Erythroblast (primary cell): ENCODE measurements at regions not wholly inside any gene's neighbourhood (a gene's known extent, or its start where the extent isn't known, plus 50 kb on each side); places are given as distances from the start of the nearest gene placed in this dataset.

Experiments used
- DNase-seq, 2 experiments: peaks; one replicate each; lab custom pipeline; 2025; lab: John Stamatoyannopoulos, UW
- GATA1 ChIP-seq: IDR thresholded peaks from 2 replicates; pipeline ENCODE4 v1.6.1; 2011; ENCODE audit warnings: low read depth, mild to moderate bottlenecking, control low read depth, low read length, moderate library complexity
- POLR2A ChIP-seq: IDR thresholded peaks from 2 replicates; pipeline ENCODE4 v1.6.1; 2011; ENCODE audit warnings: mild to moderate bottlenecking, low read length

DNA sequence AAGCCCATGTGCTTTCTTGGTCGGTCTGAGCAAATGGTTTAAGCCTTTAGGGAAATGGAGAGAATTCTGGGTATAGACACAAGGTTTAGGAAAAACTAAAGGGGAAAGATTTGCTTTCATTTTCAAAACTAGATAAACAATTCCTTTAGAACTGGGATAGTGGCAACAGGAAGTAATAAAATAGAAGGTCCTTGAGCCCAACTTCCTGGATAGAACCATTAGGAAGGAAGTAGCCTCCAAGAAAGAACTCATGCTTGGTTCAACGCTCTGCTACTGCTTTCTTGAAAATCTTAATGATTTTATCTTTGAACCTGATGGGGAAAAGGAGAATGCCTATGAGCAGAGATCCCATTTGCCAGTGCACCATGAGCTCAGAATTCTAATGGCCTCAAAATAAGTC lies 147.0 kb upstream of the THRB start:
- DNase-seq: no peak

GRCh38 chr3:24645047-24645446 lies 150.4 kb upstream of the THRB start:
- TF ChIP-seq GATA1 (no peak), POLR2A (no peak)

More for the DNA sequence above, 147.0 kb upstream of the THRB start:
- no peak for TF ChIP-seq GATA1

GRCh38 chr3:24646790-24647189 lies 152.1 kb upstream of the THRB start:
- no peak for DNase-seq
- TF ChIP-seq POLR2A (no peak), GATA1 (no peak)

More at GRCh38 chr3:24645047-24645446, 150.4 kb upstream of the THRB start:
- DNase-seq: no peak

DNA sequence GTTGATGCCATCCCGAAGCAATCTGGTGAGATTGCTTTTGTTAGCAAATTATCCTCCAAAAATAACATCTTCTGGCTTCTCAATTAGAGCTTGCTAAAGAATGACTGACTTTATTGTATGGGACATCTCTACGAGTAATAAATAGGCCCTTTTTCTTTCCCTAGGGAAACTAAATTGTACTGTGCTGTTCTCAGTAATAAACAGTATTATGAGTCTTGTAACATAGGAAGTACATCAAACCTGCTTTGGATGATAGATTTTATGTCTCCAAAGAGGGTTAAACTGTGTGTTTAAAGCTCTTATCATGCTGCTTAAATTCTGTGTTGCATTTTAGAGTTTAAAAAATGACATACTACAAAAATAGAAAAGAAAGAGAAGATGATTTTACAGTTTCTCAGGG lies 153.4 kb upstream of the THRB start:
- DNase-seq: no peak
- TF ChIP-seq GATA1: no peak
- TF ChIP-seq POLR2A: no peak

DNA sequence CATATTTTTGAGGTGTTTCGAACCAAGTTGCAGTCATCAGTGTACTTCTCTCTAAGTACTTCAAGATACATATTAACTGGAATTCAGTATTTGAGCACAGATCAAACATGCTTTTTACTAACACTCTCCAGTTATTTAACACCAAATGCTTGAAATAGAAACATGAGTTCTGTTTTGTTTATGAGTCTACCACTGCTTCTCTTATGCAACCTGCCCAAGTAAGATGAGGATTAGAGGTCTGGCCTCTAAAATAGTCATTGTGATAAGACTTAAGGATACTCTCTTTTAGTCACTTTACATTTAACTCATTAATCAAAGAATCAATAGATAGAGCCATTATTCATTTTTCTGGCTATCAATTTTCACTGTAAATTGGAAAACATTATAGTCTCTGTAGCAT lies 156.2 kb upstream of the THRB start:
- DNase-seq: no peak
- no peak for TF ChIP-seq GATA1
- no peak for TF ChIP-seq POLR2A

DNA sequence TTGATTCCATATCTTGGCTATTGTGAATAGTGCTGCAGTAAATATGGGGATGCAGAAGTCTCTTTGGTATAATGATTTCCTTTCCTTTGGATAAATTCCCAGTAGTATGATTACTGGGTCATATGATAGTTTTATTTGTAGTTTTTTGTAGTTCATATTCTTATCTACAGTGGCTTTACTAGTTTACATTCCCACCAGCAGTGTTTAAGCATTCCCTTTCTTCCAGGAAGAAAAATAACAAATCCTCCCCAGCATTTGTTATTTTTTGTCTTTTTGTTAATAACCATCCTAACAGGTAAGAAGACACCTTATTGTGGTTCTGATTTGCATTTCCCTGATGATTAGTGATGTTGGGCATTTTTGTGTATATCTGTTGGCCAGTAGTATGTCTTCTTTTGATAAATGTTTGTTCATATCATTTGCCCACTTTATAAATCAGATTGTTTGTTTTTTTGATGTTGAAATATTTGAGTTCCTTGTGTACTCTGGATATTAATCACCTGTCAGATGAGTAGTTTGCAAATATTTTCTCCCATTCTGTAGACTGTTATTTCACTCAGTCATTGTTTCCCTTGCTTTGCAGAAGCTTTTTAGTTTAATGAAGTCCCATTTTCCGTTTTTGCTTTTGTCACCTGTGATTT lies 163.3 kb upstream of the THRB start:
- no peak for TF ChIP-seq POLR2A
- no peak for TF ChIP-seq GATA1
- DNase-seq: no peak

- DNase-seq: no peak
- TF ChIP-seq POLR2A (no peak), GATA1 (no peak)
These were observed 166.5 kb upstream of the THRB start for GRCh38 chr3:24661175-24661584.

- no peak for TF ChIP-seq GATA1
- DNase-seq: no peak
These were observed 168.0 kb upstream of the THRB start for GRCh38 chr3:24662449-24663345.

GRCh38 chr3:24663406-24663805 lies 168.8 kb upstream of the THRB start:
- TF ChIP-seq GATA1: no peak
- TF ChIP-seq POLR2A: no peak
- DNase-seq: no peak

DNA sequence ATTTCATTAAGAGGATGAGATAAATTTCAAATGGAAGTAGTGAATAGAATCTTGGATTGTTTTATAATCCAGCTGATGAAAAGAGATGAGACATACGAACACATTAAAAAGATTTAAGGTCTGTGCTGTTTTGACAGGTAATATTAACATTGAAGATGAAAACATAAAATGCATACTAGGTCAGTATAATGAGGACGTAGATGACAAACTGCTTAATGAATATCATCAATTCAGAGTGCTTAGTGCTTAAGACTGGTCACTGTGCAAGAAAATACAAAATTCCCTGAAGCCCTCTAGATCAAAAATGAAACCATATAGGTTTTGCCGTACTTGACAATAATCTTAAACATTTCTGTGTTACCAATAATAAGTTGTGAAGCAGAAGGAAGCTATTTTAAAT lies 173.4 kb upstream of the THRB start:
- TF ChIP-seq POLR2A: no peak
- TF ChIP-seq GATA1: no peak
- DNase-seq: no peak

GRCh38 chr3:24670871-24671270 lies 176.2 kb upstream of the THRB start:
- no peak for DNase-seq

DNA sequence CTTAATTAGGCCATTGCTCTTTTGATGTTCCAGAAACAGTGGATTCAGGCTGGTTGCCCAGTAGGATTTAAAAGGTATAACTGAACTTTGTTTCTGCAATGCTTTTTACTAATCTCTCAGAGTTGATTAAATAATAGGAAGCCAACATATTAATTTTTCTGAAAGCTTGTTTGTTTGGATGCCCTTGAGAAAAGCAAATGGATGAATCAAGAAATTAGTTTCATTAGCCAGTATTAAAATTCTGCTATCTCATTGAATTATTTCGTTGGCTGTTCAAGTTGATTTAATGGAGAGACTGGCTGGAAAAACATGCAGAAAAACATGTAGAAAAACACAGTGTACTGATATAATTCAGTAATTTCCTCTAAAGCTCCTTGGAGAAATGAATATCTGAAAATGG lies 178.9 kb upstream of the THRB start:
- DNase-seq: no peak
- TF ChIP-seq GATA1: no peak
- TF ChIP-seq POLR2A: no peak

More at GRCh38 chr3:24670871-24671270, 176.2 kb upstream of the THRB start:
- TF ChIP-seq GATA1: no peak
- TF ChIP-seq POLR2A: no peak

DNA sequence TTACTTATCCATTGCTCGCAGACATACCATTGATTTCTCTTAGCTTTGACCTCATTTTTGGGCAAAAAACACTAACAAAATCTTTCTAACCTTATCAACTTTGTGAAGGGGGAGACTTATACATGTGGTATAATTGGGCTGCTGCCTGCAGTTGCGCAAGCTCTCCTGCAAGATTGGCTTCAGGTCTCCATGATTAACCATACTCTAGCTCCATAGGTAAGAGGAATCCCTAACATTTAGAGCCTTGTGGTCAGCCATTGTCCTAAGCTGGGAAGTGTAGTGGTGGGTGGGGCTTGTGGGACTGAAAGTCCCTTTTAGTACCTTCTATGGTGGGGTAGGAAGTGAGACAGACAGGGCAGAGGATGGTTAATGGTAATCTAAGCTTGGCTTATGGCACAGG lies 179.6 kb upstream of the THRB start:
- TF ChIP-seq GATA1 (no peak), POLR2A (no peak)
- no peak for DNase-seq

DNA sequence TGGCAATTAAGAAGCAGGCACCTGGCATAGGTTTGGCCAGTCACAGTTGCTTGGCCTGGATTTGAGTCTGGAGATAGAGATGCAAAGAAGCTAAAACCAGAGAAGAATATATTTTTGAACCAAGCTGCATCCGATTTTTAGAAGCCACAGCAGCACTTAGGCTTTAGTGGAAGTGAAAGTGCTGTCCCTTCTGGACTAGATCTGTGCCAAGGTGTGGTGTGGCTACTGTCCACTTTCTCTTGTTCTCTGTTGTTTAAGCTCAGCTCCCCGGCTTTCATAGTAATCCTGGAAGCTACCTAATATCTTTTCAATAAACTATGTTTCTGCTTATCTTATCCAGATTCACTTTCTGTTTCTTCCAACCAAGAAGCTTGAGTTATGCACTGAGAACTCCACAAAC lies 183.4 kb upstream of the THRB start:
- no peak for DNase-seq
- no peak for TF ChIP-seq GATA1
- TF ChIP-seq POLR2A: no peak
